H9 (cell line): ENCODE measurements at regions not wholly inside any gene's neighbourhood (a gene's known extent, or its start where the extent isn't known, plus 50 kb on each side); places are given as distances from the start of the nearest gene placed in this dataset.

Source experiments
- DNase-seq: peaks from one replicate; pipeline ENCODE4 v3.0.0-alpha.2; 2017
- H2AFZ ChIP-seq: one replicate; pipeline ENCODE4 v1.6.1; 2013; ENCODE audit warnings: mild to moderate bottlenecking, low read length, control low read depth, moderate library complexity
- H2AK5ac ChIP-seq: 2 replicates; pipeline ENCODE4 v1.6.1; 2013; ENCODE audit warnings: low read length, control low read depth, mixed read lengths; ENCODE audit not compliant: insufficient read length
- H2BK120ac ChIP-seq: one replicate; pipeline ENCODE4 v1.6.1; 2013; ENCODE audit warnings: low read depth, mild to moderate bottlenecking, low read length, control low read depth, inconsistent platforms; ENCODE audit not compliant: poor library complexity, severe bottlenecking
- H2BK12ac ChIP-seq: 2 replicates; pipeline ENCODE4 v1.6.1; 2013; ENCODE audit warnings: low read length, control low read depth, mixed read lengths, low read depth; ENCODE audit not compliant: insufficient read length
- H2BK15ac ChIP-seq: 2 replicates; pipeline ENCODE4 v1.6.1; 2013; ENCODE audit warnings: low read depth, low read length, control low read depth
- H2BK20ac ChIP-seq: one replicate; pipeline ENCODE4 v1.6.1; 2013; ENCODE audit warnings: low read depth, mild to moderate bottlenecking, low read length, control low read depth, inconsistent platforms; ENCODE audit not compliant: poor library complexity, severe bottlenecking
- H2BK5ac ChIP-seq: 2 replicates; pipeline ENCODE4 v1.6.1; 2013; ENCODE audit warnings: low read length, control low read depth, mixed read lengths; ENCODE audit not compliant: insufficient read length
- H3K14ac ChIP-seq: 2 replicates; pipeline ENCODE4 v1.6.1; 2013; ENCODE audit warnings: low read length, control low read depth; ENCODE audit not compliant: insufficient read depth
- H3K18ac ChIP-seq: 2 replicates; pipeline ENCODE4 v1.6.1; 2013; ENCODE audit warnings: low read depth, mild to moderate bottlenecking, mixed read lengths, low read length, control low read depth; ENCODE audit not compliant: insufficient read length
- H3K23ac ChIP-seq: 2 replicates; pipeline ENCODE4 v1.6.1; 2013; ENCODE audit warnings: low read length, control low read depth, mixed read lengths, low read depth; ENCODE audit not compliant: insufficient read length
- H3K23me2 ChIP-seq: 2 replicates; pipeline ENCODE4 v1.6.1; 2013; ENCODE audit warnings: low read depth, mild to moderate bottlenecking, mixed read lengths, low read length, control low read depth; ENCODE audit not compliant: insufficient read length, poor library complexity, severe bottlenecking
- H3K27ac ChIP-seq: 2 replicates; pipeline ENCODE4 v1.5.1; 2013; ENCODE audit warnings: low read length, control low read depth, mixed read lengths, low read depth; ENCODE audit not compliant: insufficient read length
- H3K27me3 ChIP-seq: 2 replicates; pipeline ENCODE4 v1.6.1; 2013; ENCODE audit warnings: low read length, control low read depth, inconsistent platforms; ENCODE audit not compliant: insufficient read depth
- H3K4ac ChIP-seq: 2 replicates; pipeline ENCODE4 v1.6.1; 2013; ENCODE audit warnings: low read depth, mild to moderate bottlenecking, control low read depth, inconsistent platforms, low read length, moderate library complexity
- H3K4me1 ChIP-seq: 2 replicates; pipeline ENCODE4 v1.6.1; 2013; ENCODE audit warnings: low read length, control low read depth, inconsistent platforms; ENCODE audit not compliant: insufficient read depth
- H3K4me2 ChIP-seq: 2 replicates; pipeline ENCODE4 v1.6.1; 2013; ENCODE audit warnings: low read length, control low read depth, mixed read lengths; ENCODE audit not compliant: insufficient read length, insufficient read depth
- H3K56ac ChIP-seq: 2 replicates; pipeline ENCODE4 v1.6.1; 2013; ENCODE audit warnings: low read depth, mild to moderate bottlenecking, mixed read lengths, low read length, control low read depth; ENCODE audit not compliant: insufficient read length
- H3K79me1 ChIP-seq: 2 replicates; pipeline ENCODE4 v1.6.1; 2013; ENCODE audit warnings: low read depth, mild to moderate bottlenecking, moderate library complexity, low read length, control low read depth, inconsistent platforms; ENCODE audit not compliant: insufficient read depth, poor library complexity, severe bottlenecking
- H3K79me2 ChIP-seq: 2 replicates; pipeline ENCODE4 v1.6.1; 2013; ENCODE audit warnings: low read length, control low read depth, inconsistent platforms; ENCODE audit not compliant: insufficient read depth
- H3K9ac ChIP-seq: 2 replicates; pipeline ENCODE4 v1.6.1; 2013; ENCODE audit warnings: low read length, control low read depth, mixed read lengths; ENCODE audit not compliant: insufficient read length; ENCODE audit errors: extremely low read depth
- H3K9me3 ChIP-seq: one replicate; pipeline ENCODE4 v1.6.1; 2013; ENCODE audit warnings: low read depth, low read length, inconsistent platforms; ENCODE audit not compliant: control insufficient read depth
- H3T11ph ChIP-seq: one replicate; pipeline ENCODE4 v1.6.1; 2013; ENCODE audit warnings: mild to moderate bottlenecking, low read length, control low read depth, inconsistent platforms
- H4K20me1 ChIP-seq: one replicate; pipeline ENCODE4 v1.6.1; 2013; ENCODE audit not compliant: control insufficient read depth, insufficient read length, insufficient read depth
- H4K5ac ChIP-seq: 2 replicates; pipeline ENCODE4 v1.6.1; 2013; ENCODE audit warnings: low read depth, mild to moderate bottlenecking, mixed read lengths, low read length, control low read depth; ENCODE audit not compliant: insufficient read length
- H4K8ac ChIP-seq: replicated peaks from 2 replicates; pipeline ENCODE4 v1.6.1; 2013; ENCODE audit warnings: low read length, control low read depth, mixed read lengths, low read depth; ENCODE audit not compliant: insufficient read length
- H4K91ac ChIP-seq: 2 replicates; pipeline ENCODE4 v1.6.1; 2013; ENCODE audit warnings: low read depth, mild to moderate bottlenecking, moderate library complexity, mixed read lengths, low read length, control low read depth; ENCODE audit not compliant: insufficient read length
- H3K27ac Mint-ChIP-seq, 3 experiments: 2 replicates in 2 of 3; 3 replicates in 1 of 3; pipeline ENCODE4 v1.8.0; 2020 to 2021; ENCODE audit warnings: mixed read lengths in 3 of 3, mild to moderate bottlenecking in 1 of 3, moderate library complexity in 1 of 3
- H3K27me3 Mint-ChIP-seq: 2 replicates; pipeline ENCODE4 v1.8.0; 2021; ENCODE audit warnings: low read depth, mild to moderate bottlenecking, moderate library complexity, mixed read lengths
- H3K36me3 Mint-ChIP-seq, 3 experiments: 2 replicates in 2 of 3; 3 replicates in 1 of 3; pipeline ENCODE4 v1.8.0; 2020 to 2021; ENCODE audit warnings: low read depth in 3 of 3, mixed read lengths in 3 of 3; ENCODE audit not compliant: insufficient read depth in 1 of 3
- H3K4me1 Mint-ChIP-seq, 2 experiments: 2 replicates each; pipeline ENCODE4 v1.8.0; 2020; ENCODE audit warnings: mixed read lengths in 2 of 2
- H3K4me3 Mint-ChIP-seq, 2 experiments: 2 replicates in 1 of 2; 3 replicates in 1 of 2; pipeline ENCODE4 v1.8.0; 2020 to 2021; ENCODE audit warnings: mild to moderate bottlenecking in 2 of 2, mixed read lengths in 2 of 2, moderate library complexity in 1 of 2
- H3K9me3 Mint-ChIP-seq, 2 experiments: 2 replicates in 1 of 2; 3 replicates in 1 of 2; pipeline ENCODE4 v1.8.0; 2020; ENCODE audit warnings: mild to moderate bottlenecking in 2 of 2, mixed read lengths in 2 of 2, moderate library complexity in 1 of 2
- CTCF ChIP-seq: fragments of 200-600 bp; sonication (generic); conservative IDR thresholded peaks from 3 replicates; pipeline ENCODE4 v1.8.0; 2021; ENCODE audit warnings: antibody characterized with exemption, mild to moderate bottlenecking
- WGBS: extraction: QIAGEN DNeasy Blood & Tissue Kit; methylation state at CpG from one replicate; pipeline ENCODE4 v1.1.7; 2013; ENCODE audit warnings: missing lambda C conversion rate, low lambda C conversion rate, mixed read lengths; ENCODE audit not compliant: insufficient read length; ENCODE audit errors: extremely low coverage; 5-methylcytosine and 5-hydroxymethylcytosine counted together

- Mint-ChIP-seq H3K4me3 (no peak overlapping the region), H3K27ac (no peak overlapping the region), H3K9me3 (peaks cover 0 to 4% of the 10 kb centered on the region in 2 experiments; a peak in 1 of 5 replicates), H3K36me3 (no peaks in the 10 kb centered on the region; a peak in 1 of 7 replicates), H3K27me3 (no peaks in the 10 kb centered on the region), H3K4me1 (peaks cover 5 to 15% of the 10 kb centered on the region in 2 experiments; a peak in 3 of 4 replicates)
- no peak overlapping the region for H2BK20ac ChIP-seq
- H4K5ac ChIP-seq: no peak overlapping the region
- no peaks in the 10 kb centered on the region for H3K79me1 ChIP-seq
- H2AFZ ChIP-seq: no peak overlapping the region
- no peak overlapping the region for H3K4ac ChIP-seq
- no peak for DNase-seq
- H2BK120ac ChIP-seq: no peak overlapping the region
- no peak overlapping the region for H3K56ac ChIP-seq
- no peak overlapping the region for H3K18ac ChIP-seq
- no peak overlapping the region for H3K27ac ChIP-seq
- H3K23me2 ChIP-seq: no peaks in the 10 kb centered on the region
- H3K27me3 ChIP-seq: no peaks in the 10 kb centered on the region
- H3K23ac ChIP-seq: no peak overlapping the region
- no peaks in the 10 kb centered on the region for H3K9me3 ChIP-seq
- no peak overlapping the region for H3T11ph ChIP-seq
- H3K14ac ChIP-seq: no peak overlapping the region
- H2BK12ac ChIP-seq: no peak overlapping the region
- H2BK15ac ChIP-seq: no peak overlapping the region
- H3K79me2 ChIP-seq: no peaks in the 10 kb centered on the region
- H3K4me2 ChIP-seq: no peak overlapping the region
- no peak for TF ChIP-seq CTCF
- no peak overlapping the region for H3K9ac ChIP-seq
- H4K20me1 ChIP-seq: no peaks in the 10 kb centered on the region
- no peak overlapping the region for H2AK5ac ChIP-seq
- WGBS: no CpG with 5 or more reads among the region's 9 CpGs
- no peak overlapping the region for H4K91ac ChIP-seq
- no peaks in the 10 kb centered on the region for H3K4me1 ChIP-seq
- H4K8ac ChIP-seq: no peak overlapping the region
- H2BK5ac ChIP-seq: no peak overlapping the region
These were observed 644.7 kb downstream of the VRK1 start for GRCh38 chr14:97441740-97442362.
